ENCODE measurements at regions not wholly inside any gene's neighbourhood (a gene's known extent, or its start where the extent isn't known, plus 50 kb on each side); places are given as distances from the start of the nearest gene placed in this dataset.
"Not testable (repeated sequence)": the region's sequence is repeated elsewhere in the genome, so short reads cannot be mapped to it uniquely, and the experiment has no call there.

DNA sequence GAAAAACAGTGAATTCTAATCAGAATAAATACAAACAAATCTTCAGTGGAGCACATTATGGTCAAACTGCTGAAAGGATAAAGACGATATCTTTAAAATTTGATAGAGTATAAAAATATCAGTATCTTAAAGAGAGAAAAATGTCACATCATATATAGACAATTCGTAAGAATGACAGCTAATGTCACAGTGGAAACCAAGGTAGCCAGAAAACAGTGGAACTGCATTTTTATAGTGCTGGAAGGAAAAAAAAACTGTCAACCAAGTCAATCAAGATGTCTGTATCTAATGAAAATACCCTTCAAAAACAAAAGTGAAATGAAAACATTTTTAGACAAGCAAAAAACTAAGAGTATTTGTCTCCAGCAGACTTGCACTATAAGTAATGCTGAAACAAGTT, 73.4 kb upstream of the HMGXB4 start:
- DNase-seq (ENCODE audit: low spot score), result no peak

DNA sequence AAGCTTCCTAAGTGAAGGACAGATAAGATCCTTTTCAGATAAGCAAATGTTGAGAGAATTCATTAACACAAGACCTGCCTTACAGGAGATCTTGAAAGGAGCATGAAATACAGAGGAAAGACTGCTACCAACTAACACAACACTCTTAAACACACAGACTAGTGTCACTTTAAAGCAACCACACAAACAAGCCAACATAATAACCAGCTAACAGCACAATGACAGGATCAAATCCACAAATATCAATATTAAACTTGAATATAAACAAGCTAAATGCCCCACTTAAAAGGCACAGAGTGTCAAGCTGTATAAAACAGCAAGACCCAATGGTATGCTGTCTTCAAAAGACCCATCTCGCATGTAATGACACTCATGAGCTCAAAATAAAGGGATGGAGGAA, 70.8 kb upstream of the HMGXB4 start:
- DNase-seq (ENCODE audit: low spot score), result no peak

DNA sequence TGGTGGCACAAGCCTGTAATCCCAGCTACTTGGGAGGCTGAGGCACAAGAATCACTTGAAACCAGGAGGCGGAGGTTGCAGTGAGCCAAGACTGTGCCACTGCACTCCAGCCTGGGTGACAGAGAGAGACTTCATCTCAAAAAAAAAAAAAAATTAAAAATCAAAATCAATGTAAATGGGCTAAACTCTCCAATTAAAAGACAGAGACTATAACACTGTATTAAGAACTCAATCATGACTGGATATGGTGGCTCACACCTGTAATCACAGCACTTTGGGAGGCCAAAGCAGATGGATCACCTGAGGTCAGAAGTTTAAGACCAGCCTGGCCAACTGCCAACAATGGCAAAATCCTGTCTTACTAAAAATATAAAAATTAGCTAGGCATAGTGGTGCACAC, 68.4 kb upstream of the HMGXB4 start:
- DNase-seq (ENCODE audit: low spot score), result not testable (repeated sequence)

DNA sequence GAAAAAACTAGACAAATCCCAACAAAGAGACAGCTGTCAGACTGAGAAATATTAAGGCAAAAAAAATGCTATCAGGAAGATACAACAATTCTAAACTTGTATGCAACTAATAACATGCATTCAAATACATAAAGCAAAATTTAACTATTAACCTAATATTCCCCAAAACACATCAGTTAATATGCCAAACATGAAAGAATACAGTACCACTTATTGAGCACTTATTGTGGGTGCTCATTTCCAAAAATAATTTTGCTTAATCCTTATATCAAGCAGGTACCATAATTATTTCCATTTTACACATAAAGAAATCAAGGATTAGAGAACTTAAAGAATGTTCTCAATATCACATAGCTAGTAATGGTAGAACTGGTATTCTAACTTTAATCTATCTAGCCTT, 67.7 kb upstream of the HMGXB4 start:
- no peak for DNase-seq (ENCODE audit: low spot score)

DNA sequence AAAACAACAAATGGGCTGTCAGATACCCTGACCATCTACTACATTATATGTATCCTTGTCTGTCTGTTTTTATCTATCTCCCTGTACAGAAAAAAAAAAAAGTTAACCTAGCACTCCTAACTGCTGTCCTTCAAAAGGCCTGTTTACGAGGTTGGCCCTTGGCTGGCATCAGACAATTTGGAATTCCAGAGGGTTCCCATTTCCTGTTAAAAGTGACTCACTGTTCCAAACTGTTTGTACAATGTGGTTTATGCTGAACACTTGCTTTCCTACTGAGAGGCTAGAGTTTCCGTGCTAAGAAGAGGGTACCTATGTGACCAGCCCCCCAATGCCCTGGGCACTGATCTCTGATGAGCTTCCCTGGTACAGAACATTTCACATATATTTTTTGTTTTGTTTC, 65.9 kb upstream of the HMGXB4 start:
- DNase-seq (ENCODE audit: low spot score), result peak; percentile 8

DNA sequence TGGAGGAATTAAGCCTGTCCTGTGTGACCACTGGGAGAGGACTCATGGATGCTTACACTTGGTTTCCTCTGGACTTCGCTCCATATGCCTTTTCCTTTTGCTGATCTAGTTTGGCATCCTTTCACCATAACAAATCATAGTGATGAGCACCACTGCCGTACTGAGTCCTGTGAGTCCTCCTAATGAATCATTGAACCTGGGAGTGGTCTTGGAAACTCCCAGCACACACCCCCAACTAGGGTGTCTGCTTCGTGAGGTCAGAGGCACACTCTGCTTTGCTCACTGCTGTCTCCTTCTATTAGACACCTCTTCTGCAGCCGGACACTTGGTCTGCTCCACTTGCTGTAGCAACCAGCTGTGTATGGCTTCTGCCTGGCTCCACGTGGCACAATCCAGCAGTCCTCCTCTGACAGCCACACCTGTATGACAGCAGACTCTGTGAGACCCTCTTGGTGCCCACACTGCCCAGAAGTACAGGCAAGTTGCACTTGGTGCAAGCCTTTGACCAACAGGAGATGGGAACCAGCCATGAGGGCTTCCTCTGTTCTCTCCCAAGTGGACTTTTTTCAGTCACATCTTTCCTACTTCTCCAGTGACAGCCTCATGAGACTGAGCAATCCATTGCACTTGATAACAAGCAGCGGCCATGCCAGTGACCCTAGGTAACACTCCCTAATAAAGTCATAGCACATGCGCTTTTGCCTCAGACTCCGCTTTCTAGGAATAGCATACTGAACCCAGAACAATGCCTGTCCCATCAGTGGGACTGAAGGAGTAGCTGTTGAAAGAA, 65.0 kb upstream of the HMGXB4 start:
- DNase-seq (ENCODE audit: low spot score), result peak; percentile 25

DNA sequence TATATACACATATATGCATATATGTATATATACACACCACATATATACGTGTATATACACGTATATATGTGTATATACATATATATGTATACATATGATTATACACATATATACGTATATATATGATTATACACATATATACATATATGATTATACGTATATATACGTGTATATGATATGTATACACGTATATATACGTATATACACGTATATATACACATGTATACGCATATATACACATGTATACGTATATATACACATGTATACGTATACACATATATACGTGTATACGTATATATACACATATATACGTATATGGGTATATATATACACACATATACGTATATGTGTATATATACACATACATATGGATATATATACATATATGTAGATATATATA, 62.1 kb upstream of the HMGXB4 start:
- DNase-seq (ENCODE audit: low spot score), result no peak

DNA sequence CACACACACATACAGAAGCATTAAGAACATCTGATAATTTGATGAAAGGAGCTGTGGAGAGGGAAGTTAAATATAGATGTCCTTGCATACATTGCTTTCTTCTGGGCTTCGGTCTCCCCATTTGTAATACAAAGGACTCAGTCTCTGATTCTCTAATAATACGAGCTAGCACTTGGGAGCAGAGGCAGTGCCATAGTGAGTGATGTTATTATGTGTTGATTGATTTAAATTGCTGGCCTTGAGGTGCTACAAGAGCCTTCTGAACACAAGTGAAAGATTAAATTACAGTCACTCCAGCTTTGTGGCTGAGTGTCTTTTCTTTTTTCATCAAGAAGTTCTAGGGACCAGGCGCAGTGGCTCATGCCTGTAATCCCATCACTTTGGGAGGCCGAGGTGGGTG, 61.5 kb upstream of the HMGXB4 start:
- DNase-seq (ENCODE audit: low spot score), result no peak

DNA sequence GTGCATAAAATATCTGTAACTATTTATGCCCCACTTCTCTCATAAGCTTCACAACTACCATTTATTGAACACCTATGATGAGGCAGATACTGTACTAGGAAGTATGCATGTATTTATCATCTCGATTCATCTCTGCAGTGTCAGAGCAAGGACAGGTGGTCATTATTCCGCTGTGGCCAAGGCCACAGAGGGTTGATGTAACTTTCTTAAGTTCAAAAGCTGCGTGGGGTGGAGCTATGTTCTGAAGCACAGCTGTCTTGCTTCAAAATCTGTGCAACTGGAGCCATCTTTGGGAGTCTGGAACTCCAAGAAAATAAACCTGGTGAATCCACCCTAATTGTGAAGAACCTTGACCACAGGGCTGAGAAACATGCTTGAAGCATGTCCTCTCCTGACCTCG, 60.2 kb upstream of the HMGXB4 start:
- DNase-seq (ENCODE audit: low spot score), result no peak

DNA sequence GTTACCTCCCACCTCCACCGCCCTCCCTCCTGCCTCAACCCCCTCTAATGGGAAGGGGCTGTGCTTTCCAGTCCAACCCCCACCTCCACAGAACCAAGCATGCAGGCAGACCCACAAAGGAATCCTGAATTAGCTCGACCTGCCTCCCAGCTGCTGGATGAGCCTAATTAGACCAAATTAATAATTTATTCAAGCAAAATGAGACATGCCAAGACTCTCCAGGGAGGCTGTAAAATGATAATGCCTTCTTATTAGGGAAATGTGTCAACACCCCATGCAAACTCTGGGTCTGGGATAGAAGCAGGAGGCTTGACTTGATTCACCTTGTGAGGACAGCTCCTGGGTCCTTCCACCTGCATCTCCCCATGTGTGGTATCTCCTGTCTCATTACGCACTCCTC, 59.4 kb upstream of the HMGXB4 start:
- DNase-seq (ENCODE audit: low spot score), result peak; percentile 17

DNA sequence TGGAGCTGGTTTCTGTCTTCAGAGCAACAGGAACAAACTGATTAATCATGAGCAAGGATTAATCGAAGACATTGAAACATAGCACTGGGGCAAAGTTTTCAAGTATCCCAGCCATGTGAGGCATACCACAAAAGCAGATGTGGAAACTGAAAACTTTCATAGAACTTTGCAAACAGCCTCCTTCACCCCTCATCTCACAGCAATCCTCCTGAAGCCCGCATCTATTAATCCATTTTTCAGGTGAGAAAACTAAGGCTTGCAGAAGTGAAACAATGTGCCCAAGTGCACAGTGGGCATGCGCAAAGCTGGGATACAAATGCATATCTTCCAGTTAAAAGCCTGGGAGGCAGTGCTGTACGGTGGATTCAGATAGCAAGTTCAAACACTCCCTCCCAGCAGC, 58.6 kb upstream of the HMGXB4 start:
- peak; percentile 18 for DNase-seq (ENCODE audit: low spot score)

DNA sequence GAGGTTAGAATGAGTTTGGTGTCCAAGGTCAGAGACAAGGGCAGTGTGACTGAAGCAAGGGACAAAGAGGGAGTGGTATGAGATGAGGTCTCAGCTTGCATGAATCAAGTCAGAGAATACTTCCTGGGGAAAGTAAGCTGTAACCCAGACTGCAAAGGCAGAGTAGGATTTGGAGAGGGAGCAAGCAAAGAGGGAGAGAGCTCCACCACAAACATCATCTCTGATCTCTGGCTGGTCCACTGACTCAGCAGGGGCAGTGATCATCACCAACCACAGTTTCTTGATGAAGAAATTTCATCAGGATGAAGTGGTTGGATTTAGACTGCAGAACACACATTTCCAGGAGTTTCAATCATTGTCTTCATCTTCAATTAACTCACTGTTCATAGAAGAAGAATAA, 54.9 kb upstream of the HMGXB4 start:
- DNase-seq (ENCODE audit: low spot score), result no peak

DNA sequence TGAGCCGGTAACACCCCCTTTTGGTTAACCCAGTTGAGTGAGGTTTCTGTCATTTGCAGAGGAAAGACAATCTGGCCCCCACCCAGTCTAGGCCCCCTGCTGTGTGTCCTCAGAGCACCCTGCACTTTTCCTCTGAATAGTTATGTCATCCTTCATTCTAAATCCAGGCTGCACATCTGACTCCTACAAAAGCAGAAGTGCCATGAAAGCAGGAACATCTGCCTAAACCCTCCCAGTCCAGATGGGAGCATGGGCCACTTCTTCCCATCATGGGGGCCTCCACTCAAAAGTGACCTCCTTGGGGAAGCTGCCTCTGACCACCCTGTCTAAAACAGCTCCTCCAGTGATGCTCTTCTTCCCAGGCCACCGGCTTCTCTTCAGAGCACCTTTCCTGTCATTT, 53.7 kb upstream of the HMGXB4 start:
- DNase-seq (ENCODE audit: low spot score), result peak; percentile 9

DNA sequence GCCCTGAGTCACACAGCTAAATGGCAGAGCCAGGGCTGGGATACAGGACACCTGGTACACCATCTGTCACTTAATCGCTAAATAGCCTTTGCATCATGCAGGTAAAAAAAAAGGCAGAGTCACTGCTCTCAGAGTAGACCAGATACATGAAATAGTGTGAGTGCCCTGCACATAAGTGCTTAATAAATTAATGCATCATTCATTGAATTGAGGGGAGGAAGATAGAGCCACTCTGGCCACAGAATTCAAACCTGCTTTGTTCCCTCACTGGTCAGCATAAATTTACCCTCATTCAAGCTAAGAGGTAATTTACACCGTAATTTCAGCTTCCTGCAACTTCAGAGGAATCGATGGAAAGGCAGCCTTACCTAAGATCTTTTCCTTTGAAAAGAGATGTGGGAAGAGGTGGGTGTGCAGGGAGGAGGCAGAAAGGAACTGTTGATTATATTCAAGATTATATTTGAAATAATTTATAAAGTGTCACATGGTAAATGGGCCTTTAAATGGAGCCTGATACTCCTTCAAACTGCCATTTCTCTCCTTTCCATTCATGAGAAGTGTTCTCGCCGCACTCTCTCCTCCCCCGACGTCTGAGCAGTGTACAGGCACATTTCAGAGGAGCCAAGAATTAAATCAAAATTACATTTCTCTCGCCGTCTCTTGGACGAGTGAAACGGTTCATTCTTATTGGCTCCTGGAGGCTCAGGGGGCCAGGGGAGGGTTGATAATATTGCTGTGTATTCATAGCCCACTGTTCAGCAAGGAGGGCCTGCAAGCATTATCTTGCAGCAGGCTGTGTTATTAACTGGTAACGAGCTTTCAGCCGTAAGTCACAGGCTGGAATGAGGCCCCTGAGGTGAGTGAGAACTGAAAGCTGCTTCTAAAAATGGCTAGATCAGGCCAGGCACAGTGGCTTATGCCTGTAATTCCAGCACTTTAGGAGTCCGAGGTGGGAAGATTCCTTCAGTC, 52.2 kb upstream of the HMGXB4 start:
- peak; percentile 40 for DNase-seq (ENCODE audit: low spot score)

DNA sequence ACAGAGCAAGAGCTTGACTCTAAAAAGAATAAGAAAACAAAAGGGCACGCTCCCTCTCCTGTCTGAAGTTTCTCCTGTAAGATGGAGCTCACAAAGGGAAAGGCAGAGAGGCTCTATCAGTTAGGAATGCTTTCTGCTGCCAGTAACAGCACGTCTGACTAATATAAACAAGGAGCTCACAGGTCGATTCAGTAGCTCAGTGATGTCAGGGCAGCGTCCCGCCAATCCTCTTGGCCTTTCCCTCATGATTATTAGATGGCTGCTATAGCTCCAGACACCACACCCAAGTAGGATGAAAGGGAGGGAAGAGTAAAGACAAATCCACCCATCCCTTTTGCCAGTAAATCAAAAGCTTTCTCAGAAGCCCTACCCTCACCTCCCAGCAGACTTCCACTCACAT, 51.3 kb upstream of the HMGXB4 start:
- no peak for DNase-seq (ENCODE audit: low spot score)

DNA sequence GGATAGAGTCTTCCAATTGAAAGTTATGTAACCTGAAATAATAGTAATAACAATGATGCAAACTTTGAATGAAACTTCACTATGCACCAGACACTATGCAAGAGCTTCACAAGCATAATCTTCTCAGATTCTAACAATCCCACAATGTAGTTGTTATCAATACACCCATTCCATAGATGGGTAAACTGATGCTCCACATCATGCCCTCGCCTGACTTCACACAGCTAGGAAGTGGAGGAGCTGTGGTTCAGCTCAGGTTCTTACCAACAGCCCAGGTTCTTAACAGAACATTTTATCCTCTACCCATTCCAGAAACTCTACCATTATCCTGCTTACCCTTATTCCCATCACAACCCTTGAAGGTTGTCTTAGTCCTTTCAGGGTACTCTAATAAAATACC, 50.4 kb upstream of the HMGXB4 start:
- no peak for DNase-seq (ENCODE audit: low spot score)

Measured in ecto neural progenitor cell (in vitro differentiated cells).